ENCODE measurements at regions not wholly inside any gene's neighbourhood (a gene's known extent, or its start where the extent isn't known, plus 50 kb on each side); places are given as distances from the start of the nearest gene placed in this dataset.
"Not testable (repeated sequence)": the region's sequence is repeated elsewhere in the genome, so short reads cannot be mapped to it uniquely, and the experiment has no call there.

DNA sequence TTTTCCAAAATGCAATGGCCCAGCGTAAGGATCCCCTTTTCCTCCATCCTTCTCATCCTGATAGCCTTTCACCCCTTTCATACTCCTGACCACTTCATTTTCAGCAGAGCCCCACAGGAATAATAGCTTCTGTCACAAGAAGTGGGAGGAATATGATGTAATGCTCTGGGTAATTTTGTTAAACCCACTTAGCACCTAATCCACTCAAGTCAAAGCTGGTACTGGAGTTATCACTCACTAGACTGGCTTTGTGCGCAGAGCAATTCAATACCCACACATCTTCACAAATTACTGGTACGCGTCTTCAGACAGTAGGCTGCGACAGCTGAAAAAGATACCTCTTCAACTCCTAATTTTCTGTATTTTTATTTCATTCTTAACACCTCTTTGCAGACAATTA, 2232.8 kb upstream of the WWC1 start:
- no peak for DNase-seq

DNA sequence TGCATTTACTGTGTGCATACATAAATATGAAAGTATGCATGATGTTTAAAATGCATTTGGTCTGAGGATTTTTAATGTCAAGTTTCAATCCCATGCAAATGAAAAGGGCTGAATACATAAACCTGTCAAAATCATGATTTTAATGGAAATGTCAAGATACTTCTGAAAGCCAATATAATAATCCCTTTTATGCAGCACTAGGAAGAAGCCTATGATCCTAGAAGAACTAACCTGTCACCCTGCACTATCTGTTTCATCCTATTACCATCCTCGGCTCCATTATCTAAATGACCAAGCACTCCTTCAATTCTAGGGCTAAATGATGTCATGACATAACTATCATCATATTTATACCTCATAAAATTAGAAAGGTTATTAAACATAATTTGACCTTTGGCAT, 2229.4 kb upstream of the WWC1 start:
- DNase-seq: no peak

DNA sequence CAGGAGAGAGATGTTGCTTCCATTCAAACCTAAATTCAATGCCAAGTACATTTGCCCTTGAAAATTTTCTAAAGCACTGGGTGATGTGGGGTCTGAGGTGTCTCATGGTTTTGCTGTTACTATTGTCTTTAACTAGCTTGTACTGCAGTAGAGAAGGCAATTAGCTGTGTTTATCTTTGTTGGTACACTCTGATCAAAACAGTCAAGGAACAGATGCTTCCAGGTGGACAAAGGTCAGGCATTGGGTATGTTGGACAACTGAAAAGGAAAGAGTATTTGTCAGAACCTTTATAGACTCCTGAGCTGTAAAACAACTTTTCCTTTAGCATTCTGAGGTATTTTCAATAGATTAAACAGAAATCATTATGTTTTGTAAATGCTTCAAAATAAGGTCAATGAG, 2228.7 kb upstream of the WWC1 start:
- no peak for DNase-seq

DNA sequence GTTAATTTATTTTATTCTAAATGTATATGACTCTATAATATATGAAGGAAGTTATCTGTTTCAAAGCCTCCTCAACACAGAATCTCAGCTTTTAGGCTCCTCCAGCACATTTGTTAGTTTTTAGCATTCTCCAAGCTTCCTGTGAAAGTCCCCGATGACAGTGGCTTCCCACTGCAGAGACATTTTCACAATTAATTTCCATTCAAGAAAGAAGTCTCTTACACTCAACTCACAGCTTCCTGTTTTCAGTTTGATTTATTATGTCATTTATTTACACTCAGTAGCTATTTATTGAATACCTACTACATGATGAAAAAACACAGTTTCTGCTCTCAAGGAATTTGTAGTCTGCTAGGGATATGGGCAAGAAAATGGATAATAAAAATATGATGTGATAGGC, 2228.2 kb upstream of the WWC1 start:
- no peak for DNase-seq

GRCh38 chr5:166068547-166069335, 2222.7 kb upstream of the WWC1 start:
- no peak for DNase-seq

DNA sequence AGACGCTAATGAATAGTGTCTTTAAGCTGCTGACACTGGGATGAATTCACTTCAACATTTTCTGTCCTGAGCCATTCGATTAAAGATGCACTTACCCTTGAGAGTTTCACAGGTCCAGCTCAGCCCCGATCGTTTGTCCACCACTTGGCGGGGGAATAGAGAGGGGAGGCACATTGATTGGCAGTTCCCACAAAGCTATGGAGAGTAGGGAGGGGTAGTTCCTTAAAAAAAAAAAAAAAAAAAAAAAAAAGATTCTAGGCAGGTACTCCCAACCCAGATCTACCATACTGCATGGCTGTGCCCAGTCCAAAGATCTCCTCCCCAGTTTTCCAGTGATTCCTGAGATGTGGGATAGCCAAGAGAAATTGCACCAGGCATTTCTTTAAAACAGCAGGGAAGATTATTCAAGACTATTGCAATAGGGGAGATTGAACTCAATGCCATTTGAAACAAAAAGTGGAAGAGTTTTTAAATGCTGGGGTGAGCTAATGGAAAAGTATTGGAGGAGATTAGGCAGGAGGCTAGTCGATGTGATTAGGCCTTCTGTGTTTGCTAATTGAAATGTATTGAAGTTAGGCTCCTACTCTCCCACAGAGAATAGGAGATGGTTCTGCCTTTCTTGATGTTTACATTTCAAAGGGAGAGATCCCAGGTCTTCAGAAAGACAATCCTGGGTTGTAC, 2217.4 kb upstream of the WWC1 start:
- DNase-seq: no peak

DNA sequence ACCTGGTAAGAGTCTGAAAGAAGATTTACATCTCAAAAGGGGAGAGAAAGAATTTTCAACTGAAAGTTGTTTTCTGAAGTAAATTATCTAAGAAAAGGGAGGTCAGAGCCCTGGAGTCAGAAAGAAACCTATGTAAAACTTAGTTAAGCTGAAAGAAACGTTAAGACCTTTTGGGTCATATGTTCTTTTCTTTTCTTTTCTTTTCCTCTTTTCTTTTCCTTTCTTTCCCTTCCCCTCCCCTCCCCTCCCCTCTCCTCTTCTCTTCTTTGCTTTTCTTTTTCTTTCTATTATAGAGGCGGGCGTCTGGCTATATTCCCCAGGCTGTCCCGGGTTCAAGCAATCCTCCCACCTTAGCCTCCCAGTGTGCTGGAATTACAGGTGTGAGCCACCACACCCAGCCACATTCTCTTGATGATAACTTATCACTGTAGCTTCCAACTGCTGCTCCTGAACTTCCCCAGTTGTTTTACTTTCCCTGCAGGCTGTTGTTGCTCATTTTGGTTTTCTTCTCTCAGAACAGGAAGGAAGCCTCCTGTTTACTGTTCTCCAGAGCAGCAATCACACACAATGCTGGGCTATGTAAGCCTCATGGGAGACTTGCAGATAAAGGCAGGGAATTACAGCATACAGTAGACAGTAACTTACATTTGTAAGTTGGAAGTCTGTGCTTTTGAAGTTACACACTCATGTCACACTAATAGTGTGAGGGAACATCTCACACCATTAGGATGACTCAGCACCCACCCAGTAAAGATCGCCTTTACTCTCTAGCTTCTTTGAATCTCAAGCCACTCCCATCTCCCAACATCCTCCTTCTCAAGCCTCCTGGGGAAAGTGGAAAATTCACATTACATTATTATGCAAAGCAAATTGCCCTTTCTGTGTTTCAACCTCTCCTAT, 2216.6 kb upstream of the WWC1 start:
- no peak for DNase-seq

DNA sequence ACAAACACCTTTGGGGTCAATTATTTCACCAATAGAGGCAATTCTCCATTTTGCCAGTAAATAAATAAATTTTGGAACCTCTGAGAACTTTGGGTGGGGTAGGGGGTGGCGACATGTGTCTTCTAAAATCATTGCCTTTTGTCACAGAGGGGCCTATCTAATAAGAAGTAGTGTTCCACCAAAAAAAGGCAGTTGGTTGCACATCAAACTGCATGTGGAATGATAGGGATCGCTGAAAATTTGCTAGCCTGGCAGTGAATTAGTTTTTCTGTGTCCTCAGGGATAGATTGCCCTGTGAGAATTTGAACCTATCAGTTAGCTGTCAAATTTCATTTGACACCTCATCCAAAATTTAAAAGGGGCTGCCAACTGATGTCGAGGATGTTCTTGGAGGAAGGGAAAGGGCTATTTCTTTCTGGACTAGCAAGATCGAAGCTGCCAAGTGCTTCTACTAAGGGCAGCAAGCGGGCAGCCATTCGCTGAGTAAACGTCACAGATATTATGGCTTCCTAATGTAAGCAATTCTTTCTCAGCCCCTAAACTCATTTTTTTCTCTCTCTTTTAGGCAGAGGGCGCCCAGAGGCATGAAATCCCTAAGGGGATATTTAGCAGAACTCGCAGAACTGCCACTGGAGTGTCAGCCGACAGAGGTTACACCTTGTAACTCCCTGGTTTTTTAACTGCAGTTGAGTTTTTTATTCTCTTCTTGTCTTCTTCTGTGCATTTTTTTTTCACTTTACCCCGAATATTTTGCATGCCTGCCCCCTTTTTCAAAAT, 2208.1 kb upstream of the WWC1 start:
- DNase-seq: no peak

GRCh38 chr5:166086568-166086967, 2204.9 kb upstream of the WWC1 start:
- DNase-seq: no peak

DNA sequence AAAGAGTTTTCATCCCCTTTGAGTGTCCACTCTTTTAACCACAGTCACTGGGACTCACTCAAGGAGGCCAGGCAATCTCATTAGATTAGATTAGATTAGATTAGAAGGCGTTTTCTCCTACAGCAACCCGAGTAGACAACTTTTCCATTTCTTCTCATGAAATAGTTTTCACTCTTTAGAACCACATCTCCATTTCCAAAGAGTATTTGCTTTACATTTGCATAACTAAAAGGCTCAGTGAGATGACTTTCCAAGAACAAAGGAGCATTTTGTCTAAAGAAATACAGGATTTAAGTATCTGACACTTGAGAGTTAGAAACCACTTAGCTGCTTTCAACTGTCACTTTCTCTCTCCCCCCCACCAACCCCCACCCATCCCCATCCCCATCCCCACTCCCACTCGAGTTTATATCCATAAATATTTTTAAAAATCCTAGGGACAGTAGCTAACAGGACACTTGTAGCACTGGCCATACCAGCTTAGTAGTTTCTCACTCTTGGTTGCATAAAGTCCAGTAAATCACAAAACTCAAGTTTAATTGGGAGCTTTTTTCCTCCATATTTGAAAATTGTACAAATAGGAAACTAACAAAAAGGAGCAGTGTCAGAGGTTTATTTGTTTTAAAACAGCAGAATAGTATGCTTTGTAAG, 2202.9 kb upstream of the WWC1 start:
- no peak for DNase-seq

- no peak for DNase-seq
These were observed 2199.5 kb upstream of the WWC1 start for GRCh38 chr5:166091931-166092330.

- no peak for DNase-seq
These were observed 2198.1 kb upstream of the WWC1 start for GRCh38 chr5:166093312-166093711.

- no peak for DNase-seq
These were observed 2188.5 kb upstream of the WWC1 start for GRCh38 chr5:166102947-166103346.

DNA sequence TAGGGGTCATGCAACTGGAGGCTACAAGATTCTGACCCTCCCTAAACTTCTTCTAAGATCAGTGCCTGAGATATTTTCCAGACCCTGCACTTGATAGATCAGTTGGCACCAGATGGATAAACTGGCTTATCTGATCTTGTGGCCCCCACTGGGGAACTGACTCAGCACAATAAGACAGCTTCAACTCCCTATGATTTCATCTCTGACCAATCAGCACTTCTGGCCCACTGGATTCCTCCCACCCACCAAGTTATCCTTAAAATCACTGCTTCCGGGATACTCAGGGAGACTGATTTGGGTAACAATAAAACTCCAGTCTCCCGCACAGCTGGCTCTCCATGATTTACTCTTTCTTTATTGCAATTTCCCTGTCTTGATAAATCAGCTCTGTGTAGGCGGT, 2180.4 kb upstream of the WWC1 start:
- DNase-seq: no peak

DNA sequence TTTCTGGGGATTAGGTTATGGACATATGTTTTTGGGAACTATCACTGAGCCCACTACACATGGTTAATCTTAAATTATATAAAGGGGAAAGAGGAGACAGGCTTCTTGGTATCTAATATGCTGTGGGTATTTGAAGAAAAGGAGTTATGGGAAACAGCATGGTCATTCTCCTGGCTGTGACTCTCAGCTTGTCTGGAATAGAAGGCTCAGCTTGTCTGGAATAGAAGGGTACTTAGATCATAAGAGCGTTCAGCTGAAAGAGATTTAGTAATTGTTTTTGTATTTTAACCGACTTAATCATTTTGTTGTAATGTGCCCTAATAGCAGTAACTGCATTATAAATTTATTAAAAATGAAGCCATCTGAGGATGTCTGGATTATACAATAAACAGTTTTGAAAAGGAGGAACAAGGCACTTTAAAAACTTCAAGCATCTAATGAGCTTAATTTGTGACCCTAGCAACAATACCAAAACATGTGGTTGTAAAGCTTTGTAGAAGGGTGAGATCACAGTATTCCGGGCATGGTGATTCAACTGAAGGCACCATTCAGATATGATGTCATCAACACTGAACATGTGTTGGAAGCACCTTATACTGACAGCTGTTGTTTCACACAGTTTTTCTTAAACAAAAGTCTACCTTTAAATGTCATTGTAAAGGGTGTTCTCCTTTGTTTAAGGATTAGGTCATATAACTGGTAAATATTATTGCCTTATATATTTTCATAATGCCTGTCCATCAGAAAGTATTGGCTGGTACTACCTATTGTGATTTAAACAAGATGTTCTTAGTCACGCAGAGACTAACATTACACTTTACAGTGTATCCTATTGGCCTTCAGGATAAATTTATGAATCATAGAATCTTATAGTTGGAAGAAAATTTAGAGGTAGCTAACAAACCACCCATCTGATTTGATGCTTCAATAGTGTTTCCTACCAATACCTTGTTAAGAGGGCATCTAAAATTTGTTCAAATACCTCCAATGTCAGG, 2174.1 kb upstream of the WWC1 start:
- no peak for DNase-seq

GRCh38 chr5:166119506-166119905, 2171.9 kb upstream of the WWC1 start:
- DNase-seq: no peak

DNA sequence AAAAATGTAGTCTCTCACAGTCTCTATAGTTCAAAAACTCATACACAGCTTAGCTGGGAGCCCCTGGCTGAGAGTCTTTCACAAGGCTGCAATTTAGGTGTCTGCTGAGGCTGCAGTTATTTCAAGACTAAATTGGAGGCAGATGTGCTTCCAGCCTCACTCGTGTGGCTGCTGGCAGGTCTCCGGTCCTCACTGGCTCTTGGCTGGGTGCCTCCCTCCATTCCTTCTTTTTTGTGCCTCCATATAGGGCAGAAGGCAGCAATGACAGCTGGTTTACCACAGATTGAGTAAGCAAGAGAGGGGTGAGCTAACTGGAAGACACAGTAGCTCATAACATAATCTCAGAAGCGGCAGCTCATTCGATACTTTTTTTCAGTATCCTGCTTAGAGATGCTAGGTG, 2167.7 kb upstream of the WWC1 start:
- DNase-seq: no peak

GRCh38 chr5:166127766-166128570, 2163.5 kb upstream of the WWC1 start:
- no peak for DNase-seq

- DNase-seq: not testable (repeated sequence)
These were observed 2146.3 kb upstream of the WWC1 start for GRCh38 chr5:166145107-166145506.
